ENCODE measurements at regions not wholly inside any gene's neighbourhood (a gene's known extent, or its start where the extent isn't known, plus 50 kb on each side); places are given as distances from the start of the nearest gene placed in this dataset.

GRCh38 chr3:23728601-23729117 is 77.1 kb upstream of the UBE2E1 start:
- no peak for TF ChIP-seq POLR2A (IDR thresholded peaks at IDR 0.05)
- TF ChIP-seq CTCF (IDR thresholded peaks at IDR 0.05) = no peak

Measured in heart left ventricle (tissue), 13 donors.